H54 (cell line): ENCODE measurements at regions not wholly inside any gene's neighbourhood (a gene's known extent, or its start where the extent isn't known, plus 50 kb on each side); places are given as distances from the start of the nearest gene placed in this dataset.

Experiments used
- DNase-seq: peaks from one replicate; pipeline ENCODE4 v3.0.0; 2011; ENCODE audit warnings: low spot score, mixed read lengths; ENCODE audit not compliant: insufficient read length
- FAIRE-seq: peaks from 3 replicates; lab custom pipeline; 2011; peaks lifted over from hg19 to GRCh38; lab: Jason Lieb, UNC
- POLR2A ChIP-seq: IDR thresholded peaks from 2 replicates; pipeline ENCODE4 v1.6.1; 2011; ENCODE audit warnings: low read depth, mild to moderate bottlenecking, low read length

DNA sequence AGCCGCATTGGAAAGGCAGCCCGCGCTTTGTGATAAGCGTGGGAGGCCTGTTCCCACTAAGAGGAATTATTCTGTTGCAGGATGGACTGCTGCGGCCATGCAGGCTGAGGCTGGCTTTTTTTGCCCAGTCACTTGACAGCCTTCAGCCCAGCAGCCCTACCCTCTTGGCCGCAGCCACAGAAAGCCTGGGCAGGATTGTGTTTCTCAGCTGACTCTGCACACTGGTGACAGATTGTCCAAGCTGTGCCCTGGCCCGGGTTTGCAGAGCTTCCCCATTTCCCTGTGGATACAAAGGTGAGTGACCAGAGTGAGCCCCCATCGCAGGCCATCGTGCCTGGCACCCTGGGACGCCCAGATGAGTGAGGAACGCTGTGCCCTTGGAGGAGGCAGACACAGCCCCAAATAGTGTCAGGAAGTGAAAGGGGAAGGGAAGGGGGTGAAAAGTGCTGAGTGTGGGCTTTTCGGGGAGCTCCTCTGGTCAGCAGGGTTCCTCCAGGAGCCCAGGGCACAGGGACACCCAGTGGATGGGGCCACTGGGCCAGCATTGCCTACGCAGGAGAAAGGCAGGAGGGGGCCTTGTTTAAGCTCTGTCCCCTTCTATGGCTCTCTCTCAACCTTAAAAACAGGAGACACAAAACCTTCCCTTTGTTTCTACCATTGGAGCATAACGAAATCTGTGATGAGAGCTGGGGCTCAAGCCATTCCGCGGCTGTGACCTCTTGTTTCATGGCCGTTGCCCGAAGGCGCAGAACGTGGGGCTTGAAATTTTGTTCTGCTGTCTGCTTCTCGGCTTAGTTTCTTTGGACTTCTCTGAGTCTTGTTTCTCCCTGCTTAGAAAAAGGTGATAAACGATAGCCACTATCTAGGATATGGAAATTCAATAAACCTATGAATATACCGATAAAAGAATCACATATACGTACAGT lies 91.5 kb upstream of the MEF2A start:
- no peak for FAIRE-seq
- no peak for TF ChIP-seq POLR2A
- no peak for DNase-seq

DNA sequence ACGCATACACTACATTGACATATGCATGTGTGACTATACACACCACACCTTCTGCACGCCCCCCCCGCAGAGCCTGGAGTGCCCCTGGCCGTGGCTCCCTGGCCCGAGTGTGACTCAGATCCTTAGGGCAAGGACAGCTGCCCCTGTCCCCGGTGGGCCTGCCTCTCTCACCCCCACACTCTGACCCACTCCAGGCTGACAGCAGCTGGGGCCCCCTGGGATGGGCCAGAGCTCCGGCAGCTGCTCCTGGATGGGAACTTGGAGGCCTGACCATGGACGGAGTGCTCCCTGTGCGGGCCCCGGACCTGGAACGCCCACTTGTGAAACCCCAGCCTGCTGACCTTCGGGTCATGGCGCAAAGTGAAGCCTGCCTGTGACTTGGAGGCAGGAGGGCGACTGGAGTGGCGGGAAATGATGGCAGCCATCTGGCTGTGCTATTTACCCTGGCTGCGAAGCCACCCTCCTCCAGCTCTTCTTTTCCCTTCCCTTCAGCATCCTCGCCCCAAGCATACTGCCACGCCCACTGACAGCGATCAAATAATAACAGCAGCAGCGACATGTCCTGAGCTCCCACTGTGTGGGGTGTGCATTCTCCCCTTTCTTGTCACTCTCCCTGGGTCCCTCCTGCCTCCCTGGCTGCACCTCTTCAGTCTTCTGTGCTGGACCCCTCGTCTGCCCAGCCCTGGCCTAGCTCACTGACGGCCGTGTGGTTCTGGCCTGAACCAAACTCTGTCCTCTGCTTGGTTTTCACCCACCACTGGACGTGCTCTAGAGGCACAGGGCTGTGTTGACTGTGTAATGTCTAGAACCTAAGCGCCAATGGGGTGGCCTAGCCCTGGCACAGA lies 90.7 kb upstream of the MEF2A start:
- no peak for TF ChIP-seq POLR2A
- no peak for FAIRE-seq

DNA sequence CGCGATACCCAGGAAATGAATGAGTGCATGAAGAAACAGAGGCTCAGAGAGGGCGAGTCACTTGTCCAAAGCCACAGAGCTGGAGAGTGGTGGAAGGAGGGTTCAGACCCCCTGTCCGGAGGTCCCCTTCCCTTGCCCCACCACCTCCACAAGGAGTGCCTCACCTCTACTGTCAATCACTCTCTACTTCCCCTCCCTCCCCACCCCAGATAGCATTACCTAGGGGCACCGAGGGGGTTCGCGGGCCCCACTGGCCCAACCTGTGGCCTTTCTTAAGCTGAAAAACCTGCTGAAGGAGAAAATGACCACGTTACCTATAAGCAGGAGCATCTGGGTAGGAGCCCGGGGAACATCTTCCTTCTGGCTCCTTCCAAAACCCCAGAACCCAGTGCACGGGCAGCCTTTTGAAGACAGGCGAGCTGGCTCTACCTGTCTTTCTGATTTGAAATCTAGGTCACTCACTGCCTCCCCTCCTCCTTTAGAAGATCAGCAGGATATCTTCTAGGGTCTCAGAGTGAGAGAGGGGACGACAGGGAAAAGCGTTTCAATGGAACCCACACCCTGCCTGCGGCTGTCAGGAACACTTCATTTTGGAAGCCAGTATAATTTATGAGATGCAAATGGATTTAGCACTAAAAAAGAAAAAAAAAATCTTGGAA lies 89.9 kb upstream of the MEF2A start:
- TF ChIP-seq POLR2A, result no peak
- DNase-seq (no peak), FAIRE-seq (no peak)

More for the DNA sequence above, 90.7 kb upstream of the MEF2A start:
- DNase-seq, result no peak

DNA sequence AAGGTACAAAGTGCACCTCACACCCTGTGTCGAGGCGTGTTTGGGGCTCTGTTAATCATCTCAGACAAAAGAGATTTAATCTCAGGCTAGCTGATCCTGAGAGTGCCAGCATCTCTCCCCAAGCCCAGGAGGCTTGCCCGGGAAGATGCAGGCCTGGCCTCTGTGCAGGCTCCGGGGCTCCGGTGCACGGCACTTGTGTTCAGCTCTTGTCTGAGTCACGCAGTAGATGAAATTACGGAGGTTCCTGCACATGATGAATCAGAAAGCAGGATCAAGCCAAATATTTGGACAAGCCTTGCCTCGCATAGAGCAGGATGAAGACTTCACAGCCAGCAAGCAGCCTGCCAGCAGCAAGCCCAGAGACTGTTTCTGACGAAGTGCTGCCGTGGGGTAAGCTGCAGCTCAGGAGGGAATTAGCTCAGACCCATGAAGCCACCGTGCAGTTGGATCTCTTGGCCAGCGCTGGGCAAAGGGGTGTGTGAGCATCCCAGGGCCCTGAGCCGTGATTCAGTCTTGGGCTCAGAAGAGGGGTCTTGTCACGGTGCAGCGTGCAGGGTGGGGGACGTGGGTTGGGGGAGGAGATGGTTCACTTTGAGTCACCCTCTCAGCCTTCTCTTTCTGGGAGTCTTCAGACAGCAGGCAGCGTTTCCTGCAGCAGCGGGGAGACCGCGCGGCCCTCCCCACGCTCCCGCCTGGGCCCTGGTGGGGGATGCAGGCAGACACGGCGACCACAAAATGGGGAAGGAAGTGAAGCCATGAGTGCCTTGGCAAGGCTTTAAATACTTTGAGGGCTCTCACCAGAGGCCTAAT lies 89.2 kb upstream of the MEF2A start:
- DNase-seq (peak; percentile 78), FAIRE-seq (peak; percentile 27)

DNA sequence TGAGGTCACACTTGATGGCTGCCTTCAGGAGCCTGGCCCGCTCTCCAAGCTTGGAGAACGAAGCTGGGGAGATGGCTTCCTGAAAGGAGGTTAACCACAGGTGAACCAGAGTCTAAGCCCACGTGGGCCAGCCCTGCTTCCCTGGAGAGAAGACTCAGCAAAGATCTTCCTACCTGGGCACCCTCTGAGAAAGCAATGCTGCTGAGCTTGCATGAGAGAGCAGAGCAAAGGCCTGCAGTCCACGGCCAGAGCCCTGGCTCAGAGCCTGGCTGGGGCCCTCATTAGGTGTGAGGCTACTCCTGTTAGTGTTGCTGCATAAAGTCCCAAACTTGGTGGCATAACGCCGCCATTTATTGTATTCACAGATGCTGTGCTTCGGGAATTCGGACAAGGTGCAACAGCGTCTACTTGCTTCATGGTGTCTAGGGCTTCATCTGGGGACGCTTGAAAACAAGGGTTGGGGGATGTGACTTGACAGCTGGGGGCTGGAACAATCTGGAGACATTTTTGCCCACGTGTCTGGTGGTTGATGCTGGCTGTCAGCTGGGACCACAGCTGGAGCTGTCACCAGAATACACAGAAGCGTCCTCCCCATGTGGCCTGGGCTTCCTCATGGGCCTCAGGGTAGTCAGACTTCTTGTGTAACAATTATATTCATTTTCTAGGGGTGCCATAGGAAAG lies 87.9 kb upstream of the MEF2A start:
- no peak for DNase-seq
- FAIRE-seq, result no peak
- no peak for TF ChIP-seq POLR2A

More for the DNA sequence above, 89.2 kb upstream of the MEF2A start:
- TF ChIP-seq POLR2A, result no peak

DNA sequence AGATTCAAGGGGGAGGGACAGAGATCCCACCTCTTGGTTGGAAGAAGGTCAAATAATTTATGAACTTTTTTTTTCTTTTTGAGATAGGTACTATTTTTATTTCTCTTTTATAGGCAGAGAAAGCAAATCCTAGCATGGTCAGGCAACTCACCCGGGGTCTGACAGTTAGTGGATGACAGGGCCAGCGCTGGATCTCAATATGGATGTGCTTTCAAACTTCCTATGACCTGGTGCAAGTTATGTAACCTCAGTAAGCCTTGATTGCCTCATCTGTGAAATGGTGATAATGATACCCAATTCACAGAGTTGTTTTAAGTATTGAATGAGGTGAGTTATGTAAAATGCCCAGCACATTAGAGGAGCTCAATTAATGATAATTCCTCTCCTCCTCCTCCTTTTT lies 86.8 kb upstream of the MEF2A start:
- FAIRE-seq (no peak), DNase-seq (no peak)
- no peak for TF ChIP-seq POLR2A

DNA sequence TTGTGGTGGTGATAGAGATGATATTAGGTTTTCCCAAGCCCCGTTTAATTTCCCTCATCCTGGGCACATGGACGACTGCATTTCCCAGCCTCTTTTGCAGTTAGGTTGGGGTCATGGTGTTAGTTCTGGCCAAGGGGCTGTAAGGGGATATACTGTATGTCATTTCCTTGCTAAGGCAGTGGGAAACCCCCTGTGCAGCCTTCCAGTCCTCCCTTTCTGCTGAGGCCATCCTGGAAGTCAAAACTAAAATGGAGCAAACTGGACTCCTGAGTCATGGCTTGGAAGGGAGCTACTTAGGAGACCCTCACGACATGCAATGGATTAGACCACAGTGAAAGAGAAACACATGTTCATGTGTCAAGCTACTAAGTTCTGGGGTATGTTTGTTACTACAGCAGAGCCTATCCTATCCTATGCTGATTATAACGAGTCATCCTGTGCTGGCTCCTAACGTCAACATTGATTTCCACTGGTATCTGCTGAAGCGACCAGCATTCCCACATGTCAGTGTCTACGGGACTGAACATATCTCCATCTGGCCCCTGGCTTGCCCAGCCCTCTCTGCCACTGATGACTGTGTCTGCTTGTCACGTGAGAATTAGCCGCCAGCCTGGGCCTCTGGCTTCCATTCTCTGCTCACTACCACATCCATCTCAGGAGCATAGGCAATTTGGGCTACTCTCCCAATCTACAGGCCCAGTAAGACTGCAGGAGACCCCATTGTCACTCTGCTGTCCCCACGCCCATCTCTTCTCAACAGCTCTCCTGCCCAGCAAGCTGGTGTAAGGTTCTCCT lies 85.6 kb upstream of the MEF2A start:
- FAIRE-seq (no peak), DNase-seq (no peak)
- TF ChIP-seq POLR2A, result no peak

DNA sequence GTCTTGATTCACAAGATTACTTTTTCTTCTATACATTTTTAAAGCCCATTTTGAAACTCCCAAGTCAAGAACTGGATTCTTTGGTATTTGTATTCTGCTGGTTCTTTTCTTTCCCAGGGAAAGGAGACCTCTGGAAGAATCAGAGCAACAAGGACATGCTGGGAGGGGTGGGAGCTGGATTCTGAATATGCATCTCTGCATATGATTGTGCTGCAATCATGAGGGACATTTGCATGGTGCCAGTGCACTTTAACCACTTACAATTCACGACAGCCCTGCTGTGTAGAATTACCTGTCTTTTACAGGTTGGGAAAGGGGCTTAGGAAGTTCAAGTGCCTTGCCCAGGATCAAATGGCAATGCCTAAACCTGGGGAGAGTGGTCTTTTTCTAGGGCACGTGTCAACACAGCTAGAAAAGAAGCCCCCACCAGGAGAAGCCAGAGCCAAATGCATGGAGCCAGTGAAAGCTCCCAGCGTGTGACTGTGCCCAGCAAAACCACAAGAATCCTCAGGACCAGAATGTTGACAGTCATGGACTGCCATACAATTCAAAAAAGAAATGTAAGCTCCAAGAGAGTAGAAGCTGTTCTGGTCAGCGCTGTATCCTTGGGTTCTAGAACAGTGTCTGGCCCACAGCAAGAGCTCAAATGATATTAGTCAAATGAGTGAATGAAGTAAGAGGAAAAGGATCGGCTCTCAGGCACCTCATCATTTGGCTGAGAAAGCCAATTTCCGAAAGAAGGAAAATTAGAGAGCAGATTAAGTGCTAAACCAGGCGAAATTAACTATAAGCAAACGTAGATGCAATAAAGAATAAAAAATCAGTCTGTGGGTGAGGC lies 84.5 kb upstream of the MEF2A start:
- DNase-seq, result no peak
- FAIRE-seq, result no peak
- TF ChIP-seq POLR2A, result no peak

DNA sequence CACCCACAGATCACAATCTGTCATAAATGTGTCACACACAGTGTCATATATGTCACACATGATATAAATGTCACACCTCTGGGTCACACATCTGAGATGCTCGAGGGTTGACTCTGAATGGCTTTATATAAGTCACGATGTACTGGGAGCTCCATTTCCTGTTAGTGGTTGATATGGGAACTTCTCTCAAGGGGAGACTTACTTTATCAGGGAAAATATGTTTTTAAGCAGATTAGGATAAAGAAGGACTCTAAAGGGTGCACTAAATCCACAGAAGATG lies 83.9 kb upstream of the MEF2A start:
- no peak for TF ChIP-seq POLR2A
- DNase-seq (no peak), FAIRE-seq (no peak)

DNA sequence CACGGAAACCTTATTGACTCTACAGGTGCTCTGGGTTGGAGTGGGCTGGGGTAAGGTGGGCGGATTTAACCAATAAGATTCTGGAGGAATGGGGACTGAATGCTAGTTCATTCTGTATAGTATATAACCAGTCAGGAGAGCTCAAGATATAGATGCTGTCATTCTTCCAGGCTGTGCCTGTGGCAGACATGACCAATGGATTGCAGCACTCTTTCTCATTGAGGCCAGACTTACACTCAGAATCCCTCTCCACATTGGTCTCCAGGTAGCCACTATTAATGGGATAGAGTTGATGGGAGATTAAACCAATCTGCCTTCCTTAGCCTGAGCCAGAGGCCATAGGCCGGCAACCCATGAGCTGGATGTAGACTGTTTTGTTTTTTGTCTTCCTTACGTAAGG lies 82.8 kb upstream of the MEF2A start:
- no peak for DNase-seq
- TF ChIP-seq POLR2A, result no peak
- FAIRE-seq, result no peak

DNA sequence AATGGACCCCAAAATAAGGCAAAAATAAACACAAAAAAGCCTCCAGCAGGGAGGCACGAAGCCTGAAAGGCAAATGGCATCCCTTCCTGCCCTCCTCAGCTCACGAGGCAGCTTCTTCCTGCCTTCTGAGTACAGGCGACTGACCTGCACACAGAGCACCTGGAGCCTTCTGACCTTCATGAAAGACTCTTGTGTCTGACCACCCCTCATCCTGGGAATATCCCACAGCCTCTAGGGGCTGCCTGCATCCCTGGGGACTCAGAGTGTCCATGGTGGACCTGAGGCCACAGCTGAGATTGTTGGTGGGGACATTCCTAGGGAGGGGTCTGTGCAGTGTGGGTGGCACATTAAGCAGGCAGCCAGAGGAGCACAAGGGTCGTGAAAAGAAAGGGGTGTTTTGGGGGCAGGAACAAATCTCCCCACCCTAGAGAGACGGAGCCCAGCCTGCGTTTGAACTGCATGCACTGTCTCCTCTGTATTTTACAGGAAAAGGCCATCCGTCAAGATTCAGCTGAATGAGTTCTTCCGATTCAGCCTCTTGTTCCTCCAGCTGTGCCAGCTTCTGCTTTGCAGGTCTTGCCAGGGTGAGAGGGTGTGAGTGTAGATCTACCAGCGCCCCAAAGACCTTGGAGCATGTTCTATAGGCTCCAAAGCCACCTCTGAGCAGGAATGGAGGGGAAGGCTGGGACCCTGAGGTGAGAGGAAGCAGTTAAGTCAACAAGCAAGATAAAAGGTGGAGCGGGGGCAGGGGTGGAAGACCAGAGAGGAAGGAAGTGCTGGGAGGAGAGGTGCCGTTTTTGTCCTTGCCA lies 80.4 kb upstream of the MEF2A start:
- no peak for TF ChIP-seq POLR2A
- FAIRE-seq (no peak), DNase-seq (no peak)
